ENCODE measurements at regions not wholly inside any gene's neighbourhood (a gene's known extent, or its start where the extent isn't known, plus 50 kb on each side); places are given as distances from the start of the nearest gene placed in this dataset.

GRCh38 chr1:229146647-229147046 is 124.3 kb upstream of the RAB4A start:
- no peak for TF ChIP-seq POLR2A (IDR thresholded peaks at IDR 0.05)
- TF ChIP-seq EP300 (IDR thresholded peaks at IDR 0.05) = no peak
- TF ChIP-seq CTCF (IDR thresholded peaks at IDR 0.05) = no peak

Data from upper lobe of left lung (tissue), 4 donors.